Left ventricle myocardium inferior (tissue), 1 donor: ENCODE measurements at regions not wholly inside any gene's neighbourhood (a gene's known extent, or its start where the extent isn't known, plus 50 kb on each side); places are given as distances from the start of the nearest gene placed in this dataset.

ENCODE experiments used
- DNase-seq: peaks from one replicate; pipeline ENCODE4 v3.0.0-alpha.2; 2020
- H3K27ac ChIP-seq: fragments of 200-600 bp; replicated peaks from 2 replicates; pipeline ENCODE4 v1.8.0; 2021
- H3K27me3 ChIP-seq: fragments of 200-600 bp; 2 replicates; pipeline ENCODE4 v1.8.0; 2021; ENCODE audit warnings: low read depth
- H3K36me3 ChIP-seq: fragments of 200-600 bp; 2 replicates; pipeline ENCODE4 v1.8.0; 2021
- H3K4me1 ChIP-seq: fragments of 200-600 bp; 2 replicates; pipeline ENCODE4 v1.8.0; 2021
- H3K4me3 ChIP-seq: fragments of 200-600 bp; 2 replicates; pipeline ENCODE4 v1.8.0; 2021; ENCODE audit warnings: mild to moderate bottlenecking, moderate library complexity
- H3K9me3 ChIP-seq: fragments of 200-600 bp; replicated peaks from 2 replicates; pipeline ENCODE4 v1.8.0; 2021
- CTCF ChIP-seq: fragments of 200-600 bp; IDR thresholded peaks from 2 replicates; pipeline ENCODE4 v1.8.0; 2021; ENCODE audit warnings: antibody characterized with exemption, mild to moderate bottlenecking, borderline replicate concordance
- intact Hi-C: fragments of 100-400 bp; cut with micrococcal nuclease; formaldehyde crosslinking; loops from one replicate; pipeline ENCODE4 v1.11.0; 2022
- donor health status: DM: no; HTN: yes; CAD: no; lungs with severe emphysema.

DNA sequence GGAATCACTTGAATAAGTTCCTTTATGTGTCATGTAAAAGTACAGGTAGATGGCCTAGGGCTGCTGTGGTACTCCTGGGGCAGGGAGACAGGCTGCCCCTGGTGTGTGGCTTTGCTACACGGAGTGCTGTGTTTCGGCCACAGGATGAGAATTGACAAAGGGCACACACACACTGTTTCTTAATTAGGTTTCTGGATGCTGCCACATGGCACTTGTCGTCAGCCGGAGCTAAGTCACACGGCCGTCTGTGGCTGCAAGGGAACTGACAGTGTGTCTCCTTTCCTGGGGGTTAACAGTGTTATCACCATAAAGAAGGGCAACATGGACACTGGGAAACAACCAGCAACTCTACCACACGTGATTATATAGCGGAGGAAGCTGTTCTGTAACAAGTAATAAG is 55.7 kb upstream of the CREB5 start:
- Histone ChIP-seq H3K4me3 (no peak overlapping the region), H3K4me1 (peaks cover 20% of the 10 kb centered on the region), H3K27ac (no peak overlapping the region), H3K9me3 (no peaks in the 10 kb centered on the region), H3K27me3 (no peaks in the 10 kb centered on the region), H3K36me3 (no peaks in the 10 kb centered on the region)
- TF ChIP-seq CTCF, result no peak
- intact Hi-C loops, result no loop called here
- DNase-seq, result no peak

DNA sequence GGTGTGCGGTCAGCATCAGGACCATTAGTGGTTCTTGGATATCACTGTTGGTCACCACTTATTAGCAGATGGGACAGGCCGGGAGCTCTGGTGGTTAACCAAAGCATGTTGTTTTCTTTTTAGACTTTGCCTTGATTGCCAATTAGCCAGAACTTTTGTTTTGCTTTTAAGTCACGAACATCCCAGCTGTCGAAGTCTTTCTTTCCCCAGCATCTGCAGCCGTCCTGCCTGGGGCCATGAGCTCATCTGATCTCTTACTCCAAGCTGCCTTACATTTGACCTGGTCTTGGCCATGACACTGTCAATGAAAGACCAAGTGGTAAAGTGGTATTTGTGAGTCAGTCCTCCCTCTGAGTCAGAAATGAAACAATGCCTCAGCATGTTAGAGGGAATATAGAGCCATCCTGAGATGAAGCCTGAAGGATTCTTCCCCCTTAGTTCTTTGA is 53.9 kb upstream of the CREB5 start:
- peaks cover 14% of the 10 kb centered on the region for H3K4me1 ChIP-seq
- DNase-seq, result no peak
- intact Hi-C loops, result no loop called here

GRCh38 chr7:28360739-28361138 is 51.6 kb upstream of the CREB5 start:
- H3K27ac ChIP-seq, result no peak overlapping the region
- H3K4me1 ChIP-seq, result peaks cover 10% of the 10 kb centered on the region
- H3K9me3 ChIP-seq, result peaks cover 7% of the 10 kb centered on the region
- H3K4me3 ChIP-seq, result no peak overlapping the region
- H3K36me3 ChIP-seq, result no peaks in the 10 kb centered on the region
- no peaks in the 10 kb centered on the region for H3K27me3 ChIP-seq
- intact Hi-C loops, result no loop called here
- DNase-seq, result no peak
- no peak for TF ChIP-seq CTCF

More for the DNA sequence above, 53.9 kb upstream of the CREB5 start:
- H3K4me3 ChIP-seq, result no peak overlapping the region
- TF ChIP-seq CTCF, result no peak
- no peaks in the 10 kb centered on the region for H3K9me3 ChIP-seq
- H3K27ac ChIP-seq, result no peak overlapping the region
- no peaks in the 10 kb centered on the region for H3K36me3 ChIP-seq
- H3K27me3 ChIP-seq, result no peaks in the 10 kb centered on the region

DNA sequence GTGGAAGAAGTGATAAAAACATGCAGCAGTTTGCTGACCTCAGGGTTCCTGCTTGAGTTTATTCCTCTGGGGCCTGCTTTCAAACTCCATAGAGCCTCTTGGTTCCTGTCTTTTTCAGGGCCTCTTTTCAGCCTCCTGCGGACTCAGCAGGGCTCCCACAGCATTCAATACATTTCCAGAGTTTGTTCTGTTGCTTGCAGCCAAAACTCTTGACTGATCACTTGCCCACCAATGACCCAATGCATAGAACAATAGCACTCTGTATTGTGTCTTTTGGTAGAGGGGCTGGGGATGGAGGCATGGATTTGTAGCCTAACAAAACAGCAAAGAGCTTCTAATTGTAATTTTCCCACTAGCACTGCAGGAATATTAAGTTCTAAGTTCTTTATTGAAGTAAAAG is 50.8 kb upstream of the CREB5 start:
- Histone ChIP-seq H3K9me3 (peaks cover 7% of the 10 kb centered on the region), H3K36me3 (no peaks in the 10 kb centered on the region), H3K4me1 (peaks cover 3% of the 10 kb centered on the region), H3K27me3 (no peaks in the 10 kb centered on the region), H3K27ac (no peak overlapping the region), H3K4me3 (no peak overlapping the region)
- DNase-seq, result no peak
- intact Hi-C loops, result no loop called here
- TF ChIP-seq CTCF, result no peak

GRCh38 chr7:28362182-28362581 is 50.1 kb upstream of the CREB5 start:
- H3K4me1 ChIP-seq, result no peaks in the 10 kb centered on the region
- no peak overlapping the region for H3K4me3 ChIP-seq
- intact Hi-C loops, result no loop called here
- no peaks in the 10 kb centered on the region for H3K27me3 ChIP-seq
- H3K9me3 ChIP-seq, result peaks cover 7% of the 10 kb centered on the region
- H3K36me3 ChIP-seq, result no peaks in the 10 kb centered on the region
- no peak for DNase-seq
- TF ChIP-seq CTCF, result no peak
- H3K27ac ChIP-seq, result no peak overlapping the region
